Testis (tissue), 2 donors: ENCODE measurements at regions not wholly inside any gene's neighbourhood (a gene's known extent, or its start where the extent isn't known, plus 50 kb on each side); places are given as distances from the start of the nearest gene placed in this dataset.

Experiments
- DNase-seq: peaks from one replicate; pipeline ENCODE4 v3.0.0-alpha.2; 2019
- H3K27ac ChIP-seq, 2 donors: fragments of 200-600 bp; sonication (generic); one replicate each; pipeline ENCODE4 v1.5.1; 2019
- H3K27me3 ChIP-seq: fragments of 200-600 bp; sonication (generic); one replicate; pipeline ENCODE4 v1.5.1; 2019
- H3K36me3 ChIP-seq: fragments of 200-600 bp; sonication (generic); one replicate; pipeline ENCODE4 v1.5.1; 2017; ENCODE audit warnings: low read depth; ENCODE audit errors: missing control alignments
- H3K4me1 ChIP-seq: fragments of 200-600 bp; sonication (generic); one replicate; pipeline ENCODE4 v1.5.1; 2019
- H3K4me3 ChIP-seq, 2 donors: fragments of 200-600 bp; sonication (generic); one replicate each; pipeline ENCODE4 v1.5.1; 2017 to 2019
- H3K9me3 ChIP-seq: fragments of 200-600 bp; sonication (generic); one replicate; pipeline ENCODE4 v1.5.1; 2017
- POLR2A ChIP-seq: fragments of 450-650 bp; IDR thresholded peaks from one replicate; pipeline ENCODE4 v1.6.1; 2017; ENCODE audit warnings: antibody characterized with exemption, mild to moderate bottlenecking, moderate library complexity
- WGBS, 2 donors: methylation state at CpG; one replicate each; pipeline ENCODE4 v1.1.5; 2018; 5-methylcytosine and 5-hydroxymethylcytosine counted together
- intact Hi-C: fragments of 100-400 bp; cut with DNase I; formaldehyde crosslinking; loops from one replicate; pipeline ENCODE4 v1.15.1; 2023; ENCODE audit warnings: low total_unique reads
- TF ChIP-seq, protein P1 (sequence below), 3 experiments: fragments of 450-650 bp in 2 of 3; fragments of 200-600 bp in 1 of 3; sonication (generic) in 1 of 3; IDR thresholded peaks; one replicate each; pipeline ENCODE4 v1.5.1; 2016 to 2019; ENCODE audit warnings: antibody characterized with exemption in 3 of 3, mild to moderate bottlenecking in 2 of 3, moderate library complexity in 1 of 3

DNA sequence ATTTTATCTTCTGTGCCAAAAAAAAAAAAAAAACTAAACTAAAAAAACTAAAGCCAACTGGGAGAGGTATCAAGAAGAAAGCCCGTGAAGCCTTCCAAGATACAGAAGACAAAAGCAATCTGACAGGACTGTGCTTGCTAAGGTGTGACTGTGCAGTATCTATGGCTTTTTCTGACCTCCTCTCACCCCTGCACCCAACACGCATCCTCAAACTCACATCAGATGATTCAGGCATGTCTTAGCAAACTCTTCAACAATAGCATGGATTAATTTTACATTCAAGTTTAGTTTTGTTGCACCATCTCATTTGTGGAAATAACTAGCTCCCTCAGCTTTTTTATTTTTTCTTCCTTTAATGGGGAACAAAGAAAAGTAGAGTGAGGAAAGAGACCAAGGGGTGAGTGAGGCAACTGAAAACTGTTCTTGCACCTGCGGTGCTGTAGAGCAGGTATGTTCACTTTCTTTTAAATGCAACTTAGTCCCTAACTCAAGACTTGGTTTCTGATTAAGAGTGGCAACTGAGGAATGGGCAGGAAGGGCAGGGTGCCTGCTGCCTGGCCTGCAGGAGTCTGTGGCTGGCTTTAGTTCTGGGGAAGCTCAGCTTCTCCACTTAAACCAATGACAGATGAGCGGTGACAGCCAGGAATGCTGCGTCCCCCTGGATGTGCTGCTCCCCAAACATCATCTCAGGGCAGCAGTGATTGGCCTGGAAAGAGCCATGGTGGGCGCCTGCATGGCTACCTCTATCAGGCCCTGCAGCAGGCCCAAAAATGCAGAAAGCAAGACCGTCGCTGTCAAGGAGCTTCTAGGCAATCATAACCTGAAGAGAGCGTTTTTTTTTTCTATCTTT lies 71.3 kb upstream of the LRRC8B start:
- Histone ChIP-seq H3K36me3 (no peaks in the 10 kb centered on the region), H3K27me3 (no peaks in the 10 kb centered on the region), H3K9me3 (no peaks in the 10 kb centered on the region), H3K27ac (no peak overlapping the region), H3K4me3 (no peak overlapping the region), H3K4me1 (no peaks in the 10 kb centered on the region)
- no peak for TF ChIP-seq POLR2A
- TF ChIP-seq, protein P1, sequence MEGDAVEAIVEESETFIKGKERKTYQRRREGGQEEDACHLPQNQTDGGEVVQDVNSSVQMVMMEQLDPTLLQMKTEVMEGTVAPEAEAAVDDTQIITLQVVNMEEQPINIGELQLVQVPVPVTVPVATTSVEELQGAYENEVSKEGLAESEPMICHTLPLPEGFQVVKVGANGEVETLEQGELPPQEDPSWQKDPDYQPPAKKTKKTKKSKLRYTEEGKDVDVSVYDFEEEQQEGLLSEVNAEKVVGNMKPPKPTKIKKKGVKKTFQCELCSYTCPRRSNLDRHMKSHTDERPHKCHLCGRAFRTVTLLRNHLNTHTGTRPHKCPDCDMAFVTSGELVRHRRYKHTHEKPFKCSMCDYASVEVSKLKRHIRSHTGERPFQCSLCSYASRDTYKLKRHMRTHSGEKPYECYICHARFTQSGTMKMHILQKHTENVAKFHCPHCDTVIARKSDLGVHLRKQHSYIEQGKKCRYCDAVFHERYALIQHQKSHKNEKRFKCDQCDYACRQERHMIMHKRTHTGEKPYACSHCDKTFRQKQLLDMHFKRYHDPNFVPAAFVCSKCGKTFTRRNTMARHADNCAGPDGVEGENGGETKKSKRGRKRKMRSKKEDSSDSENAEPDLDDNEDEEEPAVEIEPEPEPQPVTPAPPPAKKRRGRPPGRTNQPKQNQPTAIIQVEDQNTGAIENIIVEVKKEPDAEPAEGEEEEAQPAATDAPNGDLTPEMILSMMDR (IDR thresholded peaks at IDR 0.05): no peak
- 86 to 90% methylated on average over 9 of the region's 9 CpGs for WGBS, 2 donors
- intact Hi-C loops: no loop called here
- no peak for DNase-seq

- Histone ChIP-seq H3K27me3 (no peaks in the 10 kb centered on the region), H3K36me3 (no peaks in the 10 kb centered on the region), H3K27ac (no peak overlapping the region), H3K9me3 (no peaks in the 10 kb centered on the region), H3K4me1 (no peaks in the 10 kb centered on the region), H3K4me3 (no peak overlapping the region)
- TF ChIP-seq POLR2A: no peak
- TF ChIP-seq, protein P1 (IDR thresholded peaks at IDR 0.05): peak; percentile 56 to 61 (median 61)
- 51 to 58% methylated on average over 7 of the region's 7 CpGs for WGBS, 2 donors
- intact Hi-C loops: no loop called here
- DNase-seq: peak; percentile 54
Measured at GRCh38 chr1:89454845-89455521, 69.6 kb upstream of the LRRC8B start.

DNA sequence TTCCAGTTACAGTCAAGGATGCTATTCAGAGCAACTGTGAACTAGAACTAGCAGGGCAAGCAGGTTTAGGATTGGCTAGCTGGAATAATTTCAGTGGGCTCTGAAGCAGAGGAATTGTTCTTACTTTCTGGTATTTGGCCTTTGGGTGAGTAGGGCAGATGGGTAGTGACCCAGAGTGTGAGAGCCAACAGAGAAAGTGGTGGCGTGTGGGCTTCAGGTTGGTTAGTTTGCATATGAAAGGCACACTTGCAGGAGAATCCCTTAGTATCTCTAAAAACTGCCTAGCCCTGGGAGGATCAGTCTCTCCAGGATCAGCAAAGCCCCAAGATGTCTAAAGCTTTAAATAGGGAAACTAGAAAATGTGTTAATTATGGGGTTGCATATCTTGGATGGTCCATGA lies 67.6 kb upstream of the LRRC8B start:
- no peak for DNase-seq
- Histone ChIP-seq H3K36me3 (no peaks in the 10 kb centered on the region), H3K27ac (no peak overlapping the region), H3K4me1 (no peaks in the 10 kb centered on the region), H3K4me3 (no peak overlapping the region), H3K9me3 (no peaks in the 10 kb centered on the region), H3K27me3 (no peaks in the 10 kb centered on the region)
- WGBS, 2 donors: 95 to 100% methylated on average over 1 of the region's 1 CpG
- TF ChIP-seq, protein P1 (IDR thresholded peaks at IDR 0.05): no peak
- TF ChIP-seq POLR2A: no peak
- intact Hi-C loops: no loop called here

GRCh38 chr1:89459081-89459480 lies 65.5 kb upstream of the LRRC8B start:
- TF ChIP-seq POLR2A: no peak
- TF ChIP-seq, protein P1 (IDR thresholded peaks at IDR 0.05): no peak
- intact Hi-C loops: no loop called here

More at GRCh38 chr1:89459081-89459480, 65.5 kb upstream of the LRRC8B start:
- H3K9me3 ChIP-seq: no peaks in the 10 kb centered on the region
- H3K27me3 ChIP-seq: no peaks in the 10 kb centered on the region
- H3K27ac ChIP-seq: no peak overlapping the region
- no peaks in the 10 kb centered on the region for H3K4me1 ChIP-seq
- H3K4me3 ChIP-seq: no peak overlapping the region
- no peaks in the 10 kb centered on the region for H3K36me3 ChIP-seq
- peak; percentile 71 for DNase-seq
- 59 to 84% methylated on average over 2 of the region's 2 CpGs for WGBS, 2 donors
